Activated CD8-positive, alpha-beta memory T cell treated with anti-CD3 and anti-CD28 coated beads, Interleukin-2, amount 50 U/mL, for 4 hours (primary cell): ENCODE measurements at regions not wholly inside any gene's neighbourhood (a gene's known extent, or its start where the extent isn't known, plus 50 kb on each side); places are given as distances from the start of the nearest gene placed in this dataset.

Experiments used
- DNase-seq: peaks from one replicate; pipeline ENCODE4 v3.0.0-alpha.2; 2020

GRCh38 chr13:75038393-75039113 lies 443.4 kb downstream of the TBC1D4 start:
- no peak for DNase-seq

- DNase-seq: no peak
Observed at GRCh38 chr13:75025956-75026355, 456.0 kb downstream of the TBC1D4 start.

GRCh38 chr13:75024602-75025001 lies 457.4 kb downstream of the TBC1D4 start:
- DNase-seq: no peak

GRCh38 chr13:75023609-75024008 lies 458.4 kb downstream of the TBC1D4 start:
- DNase-seq: no peak

DNA sequence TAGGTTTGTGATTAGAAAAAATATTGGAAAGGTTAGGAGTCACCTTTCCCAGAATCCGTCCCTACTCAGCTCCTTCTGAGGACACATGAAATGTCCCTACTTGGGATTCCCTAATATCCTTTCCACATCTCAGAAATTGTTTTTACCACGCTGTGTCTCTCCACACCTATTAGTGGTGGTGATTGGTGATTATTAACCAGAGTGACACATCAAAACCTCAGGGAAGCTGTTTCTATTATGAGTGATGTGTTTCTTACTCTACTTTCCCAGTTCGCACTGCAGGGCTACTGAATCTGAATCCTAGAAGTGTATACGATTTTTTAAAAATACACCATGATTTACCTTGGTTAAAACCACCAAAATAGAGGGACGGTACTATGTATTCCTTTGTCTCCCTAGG lies 460.8 kb downstream of the TBC1D4 start:
- DNase-seq: no peak

GRCh38 chr13:75016225-75016624 lies 465.7 kb downstream of the TBC1D4 start:
- no peak for DNase-seq

DNA sequence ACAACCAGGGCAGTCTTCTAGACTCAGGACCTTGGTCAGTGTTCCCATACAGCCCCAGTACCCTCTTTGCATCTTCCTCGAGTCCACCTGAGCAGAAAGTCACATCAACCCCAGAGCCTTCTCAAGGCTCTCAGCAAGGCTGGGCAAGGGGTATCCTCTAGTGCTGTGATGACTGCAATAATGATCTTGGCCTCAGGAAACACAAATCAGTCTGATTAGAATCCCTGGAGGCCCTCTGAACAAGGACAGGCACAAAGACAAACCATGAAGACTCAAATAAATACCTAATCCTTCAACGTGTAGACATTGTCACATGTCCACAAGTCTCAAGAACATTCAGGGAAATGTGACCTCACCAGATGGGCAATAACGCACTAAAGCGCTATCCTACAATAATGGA lies 468.2 kb downstream of the TBC1D4 start:
- DNase-seq: no peak

GRCh38 chr13:75010941-75011340 lies 471.0 kb downstream of the TBC1D4 start:
- no peak for DNase-seq

GRCh38 chr13:75008926-75009325 lies 473.0 kb downstream of the TBC1D4 start:
- no peak for DNase-seq

- no peak for DNase-seq
Observed at GRCh38 chr13:74990992-74991391, 491.0 kb downstream of the TBC1D4 start.

DNA sequence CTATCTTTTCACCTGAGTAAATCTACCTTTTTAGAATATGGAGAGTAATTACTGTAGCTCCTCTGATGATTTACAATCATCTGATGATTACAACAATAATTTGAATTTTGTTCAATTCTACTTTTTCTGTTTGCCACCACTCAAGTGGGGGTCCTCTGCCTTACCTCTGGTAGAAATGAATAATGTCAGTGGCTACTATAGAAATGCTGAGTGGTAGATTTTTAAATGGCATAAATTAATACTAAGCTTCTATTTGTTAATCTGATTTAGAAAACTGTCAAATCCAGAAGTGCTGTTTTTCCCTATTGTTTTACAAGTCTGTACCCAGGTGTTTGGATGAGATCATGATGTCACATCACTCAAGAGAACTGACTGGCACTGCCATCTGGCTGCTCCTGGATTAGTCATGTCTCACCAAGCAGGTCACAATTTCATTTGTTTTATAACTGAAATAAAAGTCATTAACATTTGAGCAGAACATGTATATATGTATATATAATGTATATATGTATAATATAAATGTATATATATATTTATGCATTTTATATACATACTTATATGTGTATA lies 494.8 kb downstream of the TBC1D4 start:
- DNase-seq: no peak

DNA sequence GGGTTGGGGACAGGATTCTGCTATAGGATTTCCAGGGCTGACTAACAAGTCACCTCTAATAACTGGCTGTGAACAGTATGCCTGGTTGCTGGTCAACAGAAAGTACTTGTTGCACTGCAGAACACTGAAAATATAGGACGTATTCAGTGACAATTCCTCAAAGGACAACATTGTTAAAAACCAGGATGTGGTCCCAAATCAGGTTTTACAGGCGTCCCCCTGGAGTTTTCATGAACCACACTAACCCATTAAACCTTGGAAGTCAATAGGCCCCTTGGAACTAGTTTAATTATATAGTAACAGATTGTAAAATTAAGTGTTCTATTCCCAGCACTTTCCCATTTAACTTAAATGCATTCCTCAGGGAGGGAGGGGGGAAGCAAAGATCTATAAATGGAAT lies 495.4 kb downstream of the TBC1D4 start:
- no peak for DNase-seq

DNA sequence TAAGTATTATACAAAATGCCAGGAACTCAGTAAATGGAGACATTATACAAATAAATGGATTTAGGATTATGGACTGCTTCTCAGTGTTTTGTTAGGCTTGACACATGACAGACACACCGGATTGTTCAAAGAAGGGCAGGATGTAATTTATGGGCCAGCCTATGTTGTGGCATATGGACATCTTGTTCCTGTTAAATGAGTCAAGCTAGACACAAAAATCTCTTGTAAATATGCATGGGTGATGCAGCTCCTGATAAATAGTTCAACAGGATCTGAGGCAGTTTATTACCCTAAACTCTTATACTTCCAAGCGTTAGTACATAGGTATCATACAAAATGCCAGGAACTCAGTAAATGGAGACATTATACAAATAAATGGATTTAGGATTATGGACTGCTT lies 502.3 kb downstream of the TBC1D4 start:
- no peak for DNase-seq

DNA sequence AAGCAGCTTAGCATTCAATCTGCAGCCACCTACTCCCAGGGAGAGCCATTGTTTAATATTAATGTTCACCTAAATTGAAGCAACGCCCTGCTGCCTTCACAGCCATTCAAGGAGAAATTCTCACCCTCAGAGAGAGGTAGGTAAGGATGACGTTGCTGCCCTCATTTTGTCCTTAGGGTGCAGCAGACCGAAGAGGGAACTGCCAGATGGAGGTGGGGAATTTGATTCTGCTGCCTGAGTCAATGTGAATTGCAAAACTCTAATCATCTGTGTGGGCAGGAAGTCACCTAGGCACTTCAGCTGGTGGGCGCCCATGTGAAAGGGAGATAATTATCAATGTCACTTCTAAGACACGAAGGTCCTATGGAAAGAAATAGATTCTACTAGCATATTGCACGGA lies 503.4 kb downstream of the TBC1D4 start:
- DNase-seq: no peak

DNA sequence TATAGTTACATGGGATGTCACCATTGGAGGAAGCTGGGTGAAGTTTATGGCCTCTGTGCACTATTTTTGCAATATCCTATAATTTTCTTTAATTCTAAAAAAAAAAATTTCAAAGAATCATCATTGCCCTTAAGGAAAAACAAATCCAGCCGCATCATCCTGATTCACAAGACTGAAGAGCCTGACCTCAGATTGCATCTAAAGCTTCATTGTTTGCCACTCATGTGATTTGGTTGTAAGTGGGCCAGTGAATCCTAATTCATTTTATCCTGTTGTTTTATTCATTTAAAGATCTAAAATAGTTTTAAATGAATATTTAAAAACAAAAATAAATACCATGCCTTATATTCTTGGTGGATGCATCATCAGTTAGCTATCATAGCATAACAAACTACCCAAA lies 504.5 kb downstream of the TBC1D4 start:
- no peak for DNase-seq

- DNase-seq: no peak
Observed at GRCh38 chr13:74975111-74975510, 506.9 kb downstream of the TBC1D4 start.

DNA sequence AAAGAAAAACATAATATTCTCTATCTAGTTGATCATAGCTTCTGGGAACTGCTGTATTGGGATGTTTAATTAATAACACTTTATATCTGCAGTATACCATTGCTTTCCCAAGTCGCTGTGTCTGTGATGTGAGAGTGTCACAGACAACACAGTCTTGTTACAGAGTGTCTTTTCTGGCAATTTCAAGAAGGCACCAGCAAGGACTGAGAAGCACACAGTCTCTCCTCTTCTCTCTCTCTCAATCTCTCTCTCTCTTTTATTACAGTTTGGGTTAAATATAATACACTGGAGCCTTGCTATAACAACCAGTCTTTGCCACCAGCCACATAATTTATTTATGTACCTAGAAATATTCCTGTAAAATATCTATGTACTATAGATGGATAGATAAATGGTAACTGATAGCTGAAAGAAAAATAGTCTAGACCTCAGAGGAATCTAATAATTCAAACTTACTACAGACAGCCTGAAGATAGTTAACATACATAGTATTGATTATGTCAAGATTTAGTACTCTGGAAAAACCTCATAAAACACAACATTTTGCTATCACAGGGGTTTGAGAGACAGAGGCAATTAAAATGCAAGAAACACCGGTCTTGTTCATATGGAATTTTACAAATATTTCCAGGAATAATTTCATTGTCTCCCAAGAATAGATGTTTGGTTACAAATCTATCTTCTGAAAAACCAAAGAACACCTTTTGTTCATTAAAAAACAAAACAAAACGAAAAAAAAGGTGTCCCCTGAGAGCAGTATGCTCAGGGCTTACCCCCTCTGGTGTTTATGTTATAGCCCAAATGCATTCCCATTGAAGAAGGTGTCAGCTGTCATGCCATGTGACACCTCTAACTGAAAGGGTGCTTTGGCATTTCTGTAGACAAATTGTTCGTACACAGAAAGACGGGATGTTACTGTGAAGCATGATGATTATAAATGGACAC lies 507.8 kb downstream of the TBC1D4 start:
- DNase-seq: no peak

DNA sequence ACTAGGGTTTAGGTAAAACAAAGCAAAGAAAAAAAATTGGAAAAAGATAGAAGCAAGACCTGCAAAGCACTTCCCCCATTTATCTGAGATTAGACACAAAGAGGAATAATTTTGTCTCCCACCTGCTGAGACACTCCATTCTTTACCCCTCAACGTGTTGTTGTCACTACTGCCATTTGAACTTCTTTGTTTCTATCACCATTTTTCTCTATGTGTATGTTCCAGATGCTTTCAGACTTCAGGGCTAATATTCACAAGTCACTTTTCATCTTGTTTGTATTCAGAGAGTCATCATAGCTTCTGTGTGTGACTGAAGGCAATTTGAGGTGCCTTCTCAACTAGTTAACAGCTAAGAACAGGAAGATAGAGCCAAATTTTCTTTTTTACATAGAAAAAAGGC lies 512.5 kb downstream of the TBC1D4 start:
- no peak for DNase-seq

- no peak for DNase-seq
Observed at GRCh38 chr13:74966814-74967424, 515.0 kb downstream of the TBC1D4 start.

- no peak for DNase-seq
Observed at GRCh38 chr13:74966275-74966674, 515.7 kb downstream of the TBC1D4 start.

DNA sequence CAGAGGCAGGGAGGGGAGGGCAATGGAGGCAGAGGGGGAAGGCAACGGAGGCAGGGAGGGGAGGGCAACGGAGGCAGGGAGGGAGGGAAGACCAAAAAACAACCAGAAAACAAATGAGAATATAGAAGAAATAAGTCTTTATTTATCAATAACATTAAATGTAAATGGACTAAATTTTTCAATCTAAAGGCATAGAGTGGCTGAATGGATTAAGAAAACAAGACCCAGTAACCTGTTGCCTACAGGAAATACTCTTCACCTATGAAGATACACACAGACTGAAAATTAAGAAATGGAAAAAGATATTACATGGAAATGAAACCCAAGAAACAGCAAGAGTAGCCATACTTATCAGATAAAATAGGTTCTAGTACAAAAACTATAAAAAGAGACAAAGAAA lies 536.3 kb downstream of the TBC1D4 start:
- no peak for DNase-seq

- DNase-seq: no peak
Observed at GRCh38 chr13:74931698-74932433, 550.1 kb downstream of the TBC1D4 start.
